NCI-H345 treated with DMSO at 0.1 percent for 48 hours (cell line): ENCODE measurements at regions not wholly inside any gene's neighbourhood (a gene's known extent, or its start where the extent isn't known, plus 50 kb on each side); places are given as distances from the start of the nearest gene placed in this dataset.
"Not testable (repeated sequence)": the region's sequence is repeated elsewhere in the genome, so short reads cannot be mapped to it uniquely, and the experiment has no call there.

Experiments
- DNase-seq: peaks from one replicate; lab custom pipeline; 2025; ENCODE audit not compliant: unreplicated experiment; lab: John Stamatoyannopoulos, UW

GRCh38 chr10:2921956-2922680 lies 145.2 kb upstream of the PFKP start:
- no peak for DNase-seq

GRCh38 chr10:2920637-2921036 lies 146.7 kb upstream of the PFKP start:
- DNase-seq = peak; percentile 77

GRCh38 chr10:2920168-2920567 lies 147.2 kb upstream of the PFKP start:
- no peak for DNase-seq

DNA sequence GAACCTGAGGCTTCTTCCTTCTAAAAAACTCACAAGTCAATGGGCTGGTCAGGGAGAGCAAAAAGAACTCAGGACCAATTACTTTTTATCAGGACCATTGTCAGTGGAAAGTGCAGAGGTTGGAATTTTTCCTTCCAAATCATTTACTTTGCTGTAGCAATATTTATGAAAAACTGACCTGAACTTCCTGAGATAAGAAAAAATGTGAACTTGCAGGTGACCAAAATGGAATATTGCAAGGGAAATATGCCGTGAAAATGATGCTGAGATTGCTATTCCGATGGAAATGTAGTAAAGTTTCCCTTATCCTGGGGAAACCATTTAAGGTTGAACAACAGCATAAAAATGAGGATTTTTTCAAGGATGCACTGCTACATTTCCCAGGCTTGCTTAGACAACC lies 148.3 kb upstream of the PFKP start:
- no peak for DNase-seq

- DNase-seq = no peak
Measured at GRCh38 chr10:2918489-2918888, 148.9 kb upstream of the PFKP start.

DNA sequence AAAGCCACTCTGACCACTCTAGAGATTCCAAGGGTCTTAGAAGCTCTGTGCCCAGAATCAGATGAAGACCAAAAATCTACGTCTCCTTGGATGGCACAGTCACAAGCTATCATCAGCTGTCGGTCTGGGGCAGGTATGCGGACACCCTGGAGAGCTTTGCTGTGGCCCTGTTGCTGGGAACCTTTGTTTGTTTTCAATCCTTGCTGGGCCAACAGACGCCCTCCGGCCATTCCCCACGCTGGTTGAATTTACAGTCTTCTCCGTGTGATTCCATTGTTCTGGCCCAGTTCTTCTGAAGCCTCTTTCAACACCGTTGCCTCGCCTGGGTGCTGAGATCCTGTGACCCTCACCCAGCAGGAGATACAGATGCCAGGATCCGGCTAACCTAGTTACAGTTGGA lies 149.4 kb upstream of the PFKP start:
- DNase-seq = no peak

DNA sequence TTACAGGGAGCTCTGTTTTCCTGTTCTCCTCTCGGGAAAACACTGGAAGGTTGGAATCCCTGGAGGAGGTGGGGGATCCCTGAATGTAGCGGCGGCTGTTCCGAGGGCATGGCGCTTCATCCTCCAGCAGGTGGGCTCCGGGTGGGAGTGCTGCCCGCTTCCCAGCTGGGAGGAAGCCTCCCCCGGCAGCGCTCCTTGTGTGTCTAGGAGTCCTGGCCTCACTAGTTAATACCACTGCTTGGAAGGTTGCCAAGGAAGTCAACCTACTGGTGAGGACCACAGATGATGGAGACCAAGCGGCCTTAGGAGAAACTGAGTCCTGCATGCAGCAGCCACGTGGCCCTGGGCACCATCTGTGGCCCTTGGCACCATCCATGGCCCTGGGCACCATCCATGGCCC lies 151.9 kb upstream of the PFKP start:
- DNase-seq = no peak

DNA sequence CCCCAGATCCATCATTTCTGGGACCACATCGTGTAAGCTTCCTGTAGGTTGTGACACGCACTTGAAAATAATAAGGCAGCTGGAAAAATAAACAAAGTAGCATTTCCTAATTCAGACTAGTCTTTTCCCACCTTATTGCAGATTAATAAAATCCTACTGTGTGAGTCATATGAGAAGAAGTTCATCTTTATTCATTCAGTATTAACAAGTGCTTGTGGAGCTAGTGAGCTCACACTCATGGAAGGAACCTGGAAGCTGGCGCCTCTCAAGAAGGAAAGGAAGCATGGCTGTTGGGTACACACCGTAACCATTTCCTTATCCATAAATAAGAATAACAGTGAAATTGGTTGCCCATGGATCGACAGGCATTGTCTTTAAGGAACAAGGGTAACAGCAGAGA lies 152.6 kb upstream of the PFKP start:
- no peak for DNase-seq

DNA sequence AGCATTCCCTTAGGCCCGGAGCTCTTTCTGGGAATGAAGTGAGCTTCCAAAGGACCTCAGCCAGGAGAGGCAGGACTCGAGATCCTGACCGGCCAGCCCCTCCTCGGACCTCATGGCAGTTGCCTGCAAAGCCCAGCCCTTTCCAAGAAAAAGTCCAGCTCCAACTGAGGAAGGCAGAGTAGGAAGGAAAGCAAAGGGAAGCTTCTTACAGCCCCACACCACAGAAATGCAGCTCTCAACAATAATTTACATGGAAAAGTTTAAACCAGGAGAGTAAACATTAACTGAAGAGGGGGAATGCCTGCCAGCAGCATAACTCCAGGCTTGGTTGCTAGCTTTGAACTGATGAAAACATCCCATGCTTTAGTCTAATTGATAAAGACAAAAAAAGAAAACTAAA lies 153.9 kb upstream of the PFKP start:
- no peak for DNase-seq

GRCh38 chr10:2910656-2911055 lies 156.7 kb upstream of the PFKP start:
- no peak for DNase-seq

- no peak for DNase-seq
Measured at GRCh38 chr10:2909921-2910320, 157.4 kb upstream of the PFKP start.

DNA sequence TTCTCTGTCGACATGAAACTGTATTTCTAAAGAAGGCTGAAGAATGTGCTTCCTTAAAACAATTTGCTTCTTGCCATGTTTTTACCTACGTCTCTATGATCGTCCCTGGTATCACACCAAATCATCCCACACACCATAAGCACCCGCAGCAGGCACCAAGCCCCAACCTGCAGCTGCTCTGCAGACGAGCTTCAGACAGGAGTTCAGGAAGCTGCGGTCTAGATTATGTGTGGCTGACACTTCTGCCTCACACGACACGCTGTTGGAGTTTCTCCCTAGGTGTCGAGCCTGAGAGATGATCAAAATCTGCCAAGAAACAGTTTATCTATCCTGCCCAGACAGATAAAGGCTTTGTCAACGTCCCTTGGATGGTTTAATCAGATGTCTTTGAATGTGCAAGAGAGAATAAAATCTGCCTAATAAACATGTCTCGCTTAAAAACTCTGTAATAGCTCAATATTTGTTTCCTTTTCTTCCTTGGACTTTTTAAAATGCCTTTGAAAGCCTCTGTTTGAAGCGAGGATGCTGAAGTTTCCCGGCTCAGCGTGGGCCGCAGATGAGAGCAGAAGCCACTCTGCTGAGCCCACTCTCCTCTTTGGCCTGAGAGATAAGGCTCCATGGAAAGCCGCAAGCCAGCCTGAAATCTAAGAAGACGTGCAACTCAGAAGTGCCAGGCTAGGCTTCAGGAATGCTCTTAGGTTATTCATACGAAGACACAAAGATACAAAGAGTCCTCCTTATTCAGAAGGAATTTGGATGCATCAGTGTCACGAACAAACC lies 158.3 kb upstream of the PFKP start:
- no peak for DNase-seq

- no peak for DNase-seq
Measured at GRCh38 chr10:2906974-2907373, 160.4 kb upstream of the PFKP start.

DNA sequence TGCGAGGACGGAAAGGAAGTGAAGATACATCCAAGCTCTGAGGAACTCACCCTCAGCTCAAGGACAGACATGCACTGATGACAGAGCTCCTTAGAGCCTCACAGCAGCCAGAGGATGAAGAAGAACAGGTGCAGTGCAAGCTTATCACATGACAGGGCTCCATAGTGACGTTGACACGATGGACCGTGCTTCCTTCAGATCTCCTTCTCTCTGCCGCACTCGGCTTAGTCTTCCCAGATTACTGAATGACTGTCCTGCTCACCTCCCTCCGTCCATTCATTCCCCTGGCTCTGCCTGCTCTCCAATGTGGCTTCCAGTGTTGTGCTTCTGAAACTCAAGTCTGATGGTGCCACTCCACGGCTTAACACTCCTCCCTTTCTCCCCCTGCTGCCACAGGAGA lies 161.5 kb upstream of the PFKP start:
- no peak for DNase-seq

DNA sequence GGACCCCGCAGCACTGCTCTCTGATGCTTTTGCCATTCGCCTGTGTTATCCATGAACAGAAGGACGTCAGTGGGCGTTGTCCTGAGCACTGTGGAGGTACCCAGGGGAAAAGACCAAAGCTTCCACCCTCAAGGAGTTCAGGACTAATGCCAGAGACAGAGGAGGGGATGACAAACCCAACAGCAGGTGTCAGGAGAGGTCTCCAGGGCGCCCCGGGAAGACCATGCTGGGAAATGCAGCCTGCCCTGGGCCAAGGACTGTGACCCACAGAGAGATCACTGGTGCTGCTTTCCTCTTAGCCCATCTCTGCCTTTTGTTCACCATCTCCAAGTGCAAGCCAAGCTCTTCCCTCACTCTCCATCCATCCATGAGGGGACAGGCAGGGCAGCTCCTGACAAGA lies 166.8 kb upstream of the PFKP start:
- no peak for DNase-seq

- no peak for DNase-seq
Measured at GRCh38 chr10:2899246-2899951, 167.9 kb upstream of the PFKP start.

GRCh38 chr10:2898509-2898860 lies 168.9 kb upstream of the PFKP start:
- DNase-seq = no peak

DNA sequence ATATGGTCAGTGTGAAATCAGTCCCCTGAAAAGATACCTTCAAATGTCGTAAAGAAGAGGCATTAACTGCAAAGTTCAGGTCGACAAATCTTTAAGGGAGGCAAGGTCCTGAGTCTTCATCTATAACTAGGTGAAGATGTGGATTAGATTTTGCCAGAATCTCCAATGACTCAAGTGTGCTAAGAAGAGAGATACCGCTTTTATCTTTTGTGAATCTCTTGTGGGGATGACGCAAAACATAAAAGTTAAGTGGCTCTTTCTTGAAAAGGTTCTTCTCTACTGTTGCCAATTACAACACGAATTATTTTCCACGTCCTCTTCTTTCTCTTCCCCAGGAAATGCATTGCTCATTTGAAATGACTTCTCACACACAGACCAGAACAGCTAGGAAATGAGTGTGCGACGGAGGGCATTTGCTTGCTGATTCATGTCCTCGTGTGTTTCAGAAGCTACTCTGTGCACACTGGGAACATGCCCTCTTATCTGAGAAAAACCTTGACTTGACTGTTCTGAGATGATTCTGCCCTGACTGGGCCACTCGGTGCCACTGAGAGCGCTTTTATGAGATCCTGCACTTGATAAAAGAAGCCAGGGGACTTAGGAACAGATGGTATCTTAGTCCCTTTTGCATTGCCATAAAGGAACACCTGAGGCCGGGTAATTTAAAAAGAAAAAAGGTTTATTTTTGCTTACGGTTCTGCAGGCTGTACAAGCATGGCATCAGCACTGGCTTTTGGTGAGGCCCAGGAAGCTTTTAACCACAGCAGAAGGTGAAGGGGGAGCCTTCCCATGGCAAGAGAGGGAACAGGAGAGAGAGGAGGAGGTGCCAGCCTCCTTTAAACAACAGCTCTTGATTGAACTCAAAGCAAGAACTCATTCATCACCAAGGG lies 169.5 kb upstream of the PFKP start:
- DNase-seq = no peak

- DNase-seq = not testable (repeated sequence)
Measured at GRCh38 chr10:2896334-2896733, 171.0 kb upstream of the PFKP start.

DNA sequence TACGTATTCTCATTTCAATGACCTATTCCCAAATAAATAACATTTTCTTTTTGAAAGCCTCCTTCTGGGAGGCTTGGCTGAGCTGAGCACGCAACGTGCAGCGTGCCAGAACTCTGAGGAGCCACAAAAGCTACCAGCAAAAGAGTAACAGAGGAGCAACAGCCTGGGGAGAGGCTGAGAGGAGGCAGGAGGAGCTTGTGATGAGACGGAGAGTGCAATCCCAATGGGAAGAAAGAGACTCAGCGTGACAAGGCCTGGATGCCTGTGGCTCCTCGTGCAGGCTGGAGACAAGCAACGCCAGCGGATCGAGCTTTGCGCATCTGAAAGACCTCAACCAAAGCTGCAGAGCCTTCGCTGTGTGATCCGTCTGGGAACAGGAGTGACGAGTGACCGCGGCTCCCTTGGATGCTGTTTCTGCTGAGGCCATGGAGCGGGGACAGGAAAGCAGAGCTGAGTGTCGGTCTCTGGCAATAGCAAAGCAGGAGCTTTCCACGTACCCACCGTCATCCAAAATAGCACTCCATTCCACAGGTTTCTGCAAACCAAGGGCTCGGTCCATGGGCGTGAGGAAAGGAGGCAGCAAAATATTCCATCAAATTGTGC lies 171.7 kb upstream of the PFKP start:
- no peak for DNase-seq

- no peak for DNase-seq
Measured at GRCh38 chr10:2893991-2894390, 173.4 kb upstream of the PFKP start.
